ENCODE measurements at regions not wholly inside any gene's neighbourhood (a gene's known extent, or its start where the extent isn't known, plus 50 kb on each side); places are given as distances from the start of the nearest gene placed in this dataset.

GRCh38 chr2:173803449-173803848 lies 161.7 kb downstream of the SP3 start:
- Histone ChIP-seq H3K4me2 (ENCODE audit: insufficient read depth, low read length) (no peak overlapping the region), H3K4me1 (ENCODE audit: insufficient read depth, low read length) (no peaks in the 10 kb centered on the region), H4K20me1 (ENCODE audit: insufficient read depth, low read length) (no peaks in the 10 kb centered on the region), H3K9ac (ENCODE audit: low read depth, low read length) (no peak overlapping the region), H3K27ac (ENCODE audit: low read length) (no peak overlapping the region), H3K36me3 (ENCODE audit: insufficient read depth, low read length) (no peaks in the 10 kb centered on the region), H3K9me3 (ENCODE audit: insufficient read depth, low read length, severe bottlenecking) (no peaks in the 10 kb centered on the region), H2AFZ (ENCODE audit: low read depth, low read length) (no peak overlapping the region), H3K27me3 (ENCODE audit: insufficient read depth, low read length, poor library complexity) (no peaks in the 10 kb centered on the region), H3K79me2 (ENCODE audit: insufficient read depth, low read length) (no peaks in the 10 kb centered on the region), H3K4me3 (ENCODE audit: low read depth in 1 of 2, low read length in 2 of 2) (no peak overlapping the region)
- DNase-seq (no peak), ATAC-seq (ENCODE audit: insufficient read depth, low read depth) (no peak)
- TF ChIP-seq EZH2 (IDR thresholded peaks at IDR 0.05; ENCODE audit: borderline replicate concordance, low read depth, low read length, severe bottlenecking), result no peak
- no peak for TF ChIP-seq CTCF (IDR thresholded peaks at IDR 0.05; ENCODE audit: borderline replicate concordance, extremely low read depth, low read length, poor library complexity, severe bottlenecking)

GRCh38 chr2:173806761-173807160 lies 158.4 kb downstream of the SP3 start:
- Histone ChIP-seq H3K27ac (ENCODE audit: low read length) (no peak overlapping the region), H3K27me3 (ENCODE audit: insufficient read depth, low read length, poor library complexity) (no peaks in the 10 kb centered on the region), H3K36me3 (ENCODE audit: insufficient read depth, low read length) (no peaks in the 10 kb centered on the region), H3K4me3 (ENCODE audit: low read depth in 1 of 2, low read length in 2 of 2) (no peak overlapping the region), H3K9ac (ENCODE audit: low read depth, low read length) (no peak overlapping the region), H4K20me1 (ENCODE audit: insufficient read depth, low read length) (no peaks in the 10 kb centered on the region), H3K79me2 (ENCODE audit: insufficient read depth, low read length) (no peaks in the 10 kb centered on the region), H3K4me2 (ENCODE audit: insufficient read depth, low read length) (no peak overlapping the region), H2AFZ (ENCODE audit: low read depth, low read length) (no peak overlapping the region), H3K9me3 (ENCODE audit: insufficient read depth, low read length, severe bottlenecking) (no peaks in the 10 kb centered on the region), H3K4me1 (ENCODE audit: insufficient read depth, low read length) (no peaks in the 10 kb centered on the region)
- ATAC-seq (ENCODE audit: insufficient read depth, low read depth), result no peak
- no peak for DNase-seq
- TF ChIP-seq CTCF (IDR thresholded peaks at IDR 0.05; ENCODE audit: borderline replicate concordance, extremely low read depth, low read length, poor library complexity, severe bottlenecking), result no peak
- TF ChIP-seq EZH2 (IDR thresholded peaks at IDR 0.05; ENCODE audit: borderline replicate concordance, low read depth, low read length, severe bottlenecking), result no peak

- Histone ChIP-seq H3K36me3 (ENCODE audit: insufficient read depth, low read length) (no peaks in the 10 kb centered on the region), H3K9ac (ENCODE audit: low read depth, low read length) (no peak overlapping the region), H3K79me2 (ENCODE audit: insufficient read depth, low read length) (no peaks in the 10 kb centered on the region), H2AFZ (ENCODE audit: low read depth, low read length) (no peak overlapping the region), H3K27ac (ENCODE audit: low read length) (no peak overlapping the region), H3K4me2 (ENCODE audit: insufficient read depth, low read length) (no peak overlapping the region), H3K27me3 (ENCODE audit: insufficient read depth, low read length, poor library complexity) (no peaks in the 10 kb centered on the region), H4K20me1 (ENCODE audit: insufficient read depth, low read length) (no peaks in the 10 kb centered on the region), H3K9me3 (ENCODE audit: insufficient read depth, low read length, severe bottlenecking) (no peaks in the 10 kb centered on the region), H3K4me3 (ENCODE audit: low read depth in 1 of 2, low read length in 2 of 2) (no peak overlapping the region), H3K4me1 (ENCODE audit: insufficient read depth, low read length) (no peaks in the 10 kb centered on the region)
- TF ChIP-seq CTCF (IDR thresholded peaks at IDR 0.05; ENCODE audit: borderline replicate concordance, extremely low read depth, low read length, poor library complexity, severe bottlenecking) (no peak), EZH2 (IDR thresholded peaks at IDR 0.05; ENCODE audit: borderline replicate concordance, low read depth, low read length, severe bottlenecking) (no peak)
- DNase-seq, result no peak
- no peak for ATAC-seq (ENCODE audit: insufficient read depth, low read depth)
Observed at GRCh38 chr2:173808718-173809117, 156.5 kb downstream of the SP3 start.

GRCh38 chr2:173812321-173812720 lies 152.9 kb downstream of the SP3 start:
- H3K27me3 ChIP-seq (ENCODE audit: insufficient read depth, low read length, poor library complexity), result peaks cover 3% of the 10 kb centered on the region
- H3K27ac ChIP-seq (ENCODE audit: low read length), result no peak overlapping the region
- H2AFZ ChIP-seq (ENCODE audit: low read depth, low read length), result no peak overlapping the region
- no peak overlapping the region for H3K9ac ChIP-seq (ENCODE audit: low read depth, low read length)
- no peaks in the 10 kb centered on the region for H4K20me1 ChIP-seq (ENCODE audit: insufficient read depth, low read length)
- no peaks in the 10 kb centered on the region for H3K36me3 ChIP-seq (ENCODE audit: insufficient read depth, low read length)
- H3K9me3 ChIP-seq (ENCODE audit: insufficient read depth, low read length, severe bottlenecking), result no peaks in the 10 kb centered on the region
- H3K4me3 ChIP-seq (ENCODE audit: low read depth in 1 of 2, low read length in 2 of 2), result no peak overlapping the region
- ATAC-seq (ENCODE audit: insufficient read depth, low read depth) (no peak), DNase-seq (no peak)
- H3K4me1 ChIP-seq (ENCODE audit: insufficient read depth, low read length), result no peaks in the 10 kb centered on the region
- H3K79me2 ChIP-seq (ENCODE audit: insufficient read depth, low read length), result no peaks in the 10 kb centered on the region
- no peak for TF ChIP-seq CTCF (IDR thresholded peaks at IDR 0.05; ENCODE audit: borderline replicate concordance, extremely low read depth, low read length, poor library complexity, severe bottlenecking)
- no peak for TF ChIP-seq EZH2 (IDR thresholded peaks at IDR 0.05; ENCODE audit: borderline replicate concordance, low read depth, low read length, severe bottlenecking)
- H3K4me2 ChIP-seq (ENCODE audit: insufficient read depth, low read length), result no peak overlapping the region

Data from DND-41 (cell line).